ENCODE measurements at regions not wholly inside any gene's neighbourhood (a gene's known extent, or its start where the extent isn't known, plus 50 kb on each side); places are given as distances from the start of the nearest gene placed in this dataset.

- FAIRE-seq, result no peak
- TF ChIP-seq, protein P1, sequence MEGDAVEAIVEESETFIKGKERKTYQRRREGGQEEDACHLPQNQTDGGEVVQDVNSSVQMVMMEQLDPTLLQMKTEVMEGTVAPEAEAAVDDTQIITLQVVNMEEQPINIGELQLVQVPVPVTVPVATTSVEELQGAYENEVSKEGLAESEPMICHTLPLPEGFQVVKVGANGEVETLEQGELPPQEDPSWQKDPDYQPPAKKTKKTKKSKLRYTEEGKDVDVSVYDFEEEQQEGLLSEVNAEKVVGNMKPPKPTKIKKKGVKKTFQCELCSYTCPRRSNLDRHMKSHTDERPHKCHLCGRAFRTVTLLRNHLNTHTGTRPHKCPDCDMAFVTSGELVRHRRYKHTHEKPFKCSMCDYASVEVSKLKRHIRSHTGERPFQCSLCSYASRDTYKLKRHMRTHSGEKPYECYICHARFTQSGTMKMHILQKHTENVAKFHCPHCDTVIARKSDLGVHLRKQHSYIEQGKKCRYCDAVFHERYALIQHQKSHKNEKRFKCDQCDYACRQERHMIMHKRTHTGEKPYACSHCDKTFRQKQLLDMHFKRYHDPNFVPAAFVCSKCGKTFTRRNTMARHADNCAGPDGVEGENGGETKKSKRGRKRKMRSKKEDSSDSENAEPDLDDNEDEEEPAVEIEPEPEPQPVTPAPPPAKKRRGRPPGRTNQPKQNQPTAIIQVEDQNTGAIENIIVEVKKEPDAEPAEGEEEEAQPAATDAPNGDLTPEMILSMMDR (IDR thresholded peaks at IDR 0.05; ENCODE audit: insufficient read depth, missing control alignments), result no peak
- DNase-seq (ENCODE audit: insufficient read length, low spot score), result no peak
Measured at GRCh38 chr12:125376422-125376821, 311.2 kb downstream of the AACS start.

DNA sequence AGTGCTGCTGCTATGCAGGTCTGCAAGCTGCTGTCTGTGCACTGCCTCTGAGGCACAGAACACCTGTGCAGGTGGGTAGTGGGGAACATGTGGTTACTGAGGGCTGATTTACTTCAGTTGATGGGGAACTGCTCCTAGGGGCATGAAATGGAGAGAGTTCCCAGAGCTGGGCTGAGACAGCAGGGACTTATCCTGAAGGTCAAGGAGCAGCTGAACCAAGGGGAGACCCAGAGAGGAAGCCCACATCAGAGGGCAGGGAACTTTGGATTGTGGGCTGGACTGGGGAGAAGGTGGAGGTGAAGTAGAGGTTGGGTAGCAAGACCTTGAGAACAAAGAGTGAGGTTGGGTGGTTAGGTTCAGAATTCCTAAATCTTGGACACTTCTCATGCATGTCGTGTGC, 311.9 kb downstream of the AACS start:
- TF ChIP-seq, protein P1 (IDR thresholded peaks at IDR 0.05; ENCODE audit: insufficient read depth, missing control alignments), result no peak
- DNase-seq (ENCODE audit: insufficient read length, low spot score), result no peak
- FAIRE-seq, result no peak

DNA sequence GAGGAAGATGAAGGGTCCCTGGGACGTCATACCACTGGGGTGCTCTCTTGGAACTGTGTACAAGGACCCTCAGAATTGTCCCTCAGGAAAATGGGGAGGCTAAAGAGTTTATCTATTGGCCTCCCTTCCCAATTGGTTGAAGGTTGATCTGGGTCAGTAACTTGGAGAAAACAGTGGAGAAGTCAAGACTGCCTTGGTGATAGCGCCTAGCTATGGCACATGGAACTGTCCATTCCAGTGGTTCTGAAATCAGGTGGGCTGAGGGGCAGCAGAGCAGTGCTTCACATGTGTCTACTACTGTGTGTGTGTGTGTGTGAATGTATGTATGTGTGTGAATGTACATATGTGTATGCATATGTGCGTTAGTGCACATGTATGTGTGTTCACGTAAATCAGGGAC, 316.1 kb downstream of the AACS start:
- FAIRE-seq (no peak), DNase-seq (ENCODE audit: insufficient read length, low spot score) (no peak)
- TF ChIP-seq, protein P1 (IDR thresholded peaks at IDR 0.05; ENCODE audit: insufficient read depth, missing control alignments), result no peak

DNA sequence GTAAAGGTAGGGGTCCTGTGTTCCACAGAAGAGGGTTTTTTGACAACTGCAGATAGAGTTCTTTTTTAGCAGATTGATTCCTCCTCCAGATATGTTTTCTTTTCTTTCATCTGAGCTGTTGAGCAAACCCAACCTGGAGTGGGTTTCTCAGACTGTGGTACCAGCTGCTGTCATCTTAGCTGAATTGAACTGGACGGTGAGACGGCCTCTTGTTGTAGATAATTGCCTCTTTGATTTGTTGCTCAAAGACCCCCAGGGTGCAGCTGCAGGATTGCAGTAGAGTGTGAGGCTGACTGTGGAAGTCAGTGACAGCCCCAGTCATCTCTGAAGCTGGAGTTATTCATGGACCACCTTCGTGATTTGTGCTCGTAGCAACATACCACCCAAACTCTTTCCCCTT, 317.7 kb downstream of the AACS start:
- no peak for DNase-seq (ENCODE audit: insufficient read length, low spot score)
- TF ChIP-seq, protein P1 (IDR thresholded peaks at IDR 0.05; ENCODE audit: insufficient read depth, missing control alignments), result no peak
- FAIRE-seq, result no peak

DNA sequence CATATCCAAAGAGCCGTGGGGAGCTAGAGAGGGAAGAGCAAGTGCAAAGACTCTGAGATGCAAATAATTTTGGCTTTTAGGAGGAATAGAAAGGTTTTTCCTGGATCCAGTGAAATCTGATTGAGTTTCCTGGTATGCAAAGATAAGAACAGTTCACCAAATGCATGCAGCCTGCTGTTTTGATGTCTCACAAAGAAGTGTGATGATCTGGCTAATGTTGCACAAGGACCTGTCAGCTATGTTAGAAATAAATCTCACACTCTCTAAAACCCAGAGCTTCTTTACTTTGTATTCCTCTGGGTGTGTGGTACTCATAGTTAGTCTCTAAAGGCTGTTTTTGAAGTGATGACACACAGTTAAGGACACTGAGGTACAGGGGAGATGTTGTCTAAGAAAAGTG, 321.4 kb downstream of the AACS start:
- TF ChIP-seq, protein P1 (IDR thresholded peaks at IDR 0.05; ENCODE audit: insufficient read depth, missing control alignments), result no peak
- DNase-seq (ENCODE audit: insufficient read length, low spot score), result no peak
- no peak for FAIRE-seq

DNA sequence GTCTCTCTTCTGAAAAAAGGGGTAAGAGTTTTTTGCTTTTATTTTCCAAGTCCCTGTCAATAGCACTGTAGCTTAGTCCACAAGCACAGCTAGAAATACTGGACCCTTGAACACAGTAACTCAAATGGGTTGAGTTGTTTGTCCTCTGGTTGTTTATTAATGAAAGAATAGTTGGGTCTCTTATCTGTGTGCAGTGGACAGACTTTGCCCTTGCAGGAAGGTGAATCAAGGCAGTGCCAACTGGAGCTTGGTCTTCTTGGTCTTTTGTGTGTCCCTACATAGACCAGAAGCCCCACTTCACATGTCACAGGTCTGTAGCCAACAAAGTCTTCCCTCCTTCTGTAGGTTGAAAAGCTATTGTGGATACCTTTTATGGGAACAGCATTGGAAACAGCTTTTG, 322.0 kb downstream of the AACS start:
- FAIRE-seq (no peak), DNase-seq (ENCODE audit: insufficient read length, low spot score) (no peak)

DNA sequence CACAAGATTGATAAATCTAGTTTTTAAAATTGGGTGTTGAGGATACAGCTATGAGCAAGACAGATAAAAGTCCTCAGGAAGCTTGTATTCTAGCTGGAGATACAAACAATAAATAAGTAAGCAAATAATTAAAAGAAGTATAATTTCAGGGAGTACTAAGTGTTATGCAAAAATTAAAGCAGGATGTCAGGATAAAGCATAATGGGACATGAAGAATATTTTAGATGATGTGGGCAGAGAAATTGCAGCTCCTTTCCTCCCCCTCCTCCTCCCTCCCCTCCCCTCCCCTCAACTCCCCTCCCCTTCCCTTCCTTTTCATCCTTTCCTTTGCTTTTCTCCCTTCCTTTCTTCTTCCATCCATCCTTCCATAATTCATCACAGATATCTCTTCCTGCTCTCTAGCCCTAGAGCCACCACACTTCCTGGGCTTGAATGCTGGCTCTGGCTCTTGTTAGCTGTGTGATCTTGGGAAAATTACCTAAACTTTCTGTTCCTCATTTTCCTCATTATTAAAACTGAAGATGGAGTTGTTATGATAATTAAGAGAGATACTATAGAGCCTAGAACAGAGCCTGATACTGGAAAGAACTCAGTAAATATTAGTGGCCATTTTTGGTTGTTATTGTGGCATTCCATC, 323.9 kb downstream of the AACS start:
- TF ChIP-seq, protein P1 (IDR thresholded peaks at IDR 0.05; ENCODE audit: insufficient read depth, missing control alignments), result no peak
- FAIRE-seq (no peak), DNase-seq (ENCODE audit: insufficient read length, low spot score) (no peak)

More for the DNA sequence above, 322.0 kb downstream of the AACS start:
- TF ChIP-seq, protein P1 (IDR thresholded peaks at IDR 0.05; ENCODE audit: insufficient read depth, missing control alignments), result no peak
